H9 (cell line): ENCODE measurements at regions not wholly inside any gene's neighbourhood (a gene's known extent, or its start where the extent isn't known, plus 50 kb on each side); places are given as distances from the start of the nearest gene placed in this dataset.

Experiments used
- DNase-seq: peaks from one replicate; pipeline ENCODE4 v3.0.0-alpha.2; 2017
- H2AFZ ChIP-seq: one replicate; pipeline ENCODE4 v1.6.1; 2013; ENCODE audit warnings: mild to moderate bottlenecking, low read length, control low read depth, moderate library complexity
- H2AK5ac ChIP-seq: 2 replicates; pipeline ENCODE4 v1.6.1; 2013; ENCODE audit warnings: low read length, control low read depth, mixed read lengths; ENCODE audit not compliant: insufficient read length
- H2BK120ac ChIP-seq: one replicate; pipeline ENCODE4 v1.6.1; 2013; ENCODE audit warnings: low read depth, mild to moderate bottlenecking, low read length, control low read depth, inconsistent platforms; ENCODE audit not compliant: poor library complexity, severe bottlenecking
- H2BK12ac ChIP-seq: 2 replicates; pipeline ENCODE4 v1.6.1; 2013; ENCODE audit warnings: low read length, control low read depth, mixed read lengths, low read depth; ENCODE audit not compliant: insufficient read length
- H2BK15ac ChIP-seq: 2 replicates; pipeline ENCODE4 v1.6.1; 2013; ENCODE audit warnings: low read depth, low read length, control low read depth
- H2BK20ac ChIP-seq: one replicate; pipeline ENCODE4 v1.6.1; 2013; ENCODE audit warnings: low read depth, mild to moderate bottlenecking, low read length, control low read depth, inconsistent platforms; ENCODE audit not compliant: poor library complexity, severe bottlenecking
- H2BK5ac ChIP-seq: 2 replicates; pipeline ENCODE4 v1.6.1; 2013; ENCODE audit warnings: low read length, control low read depth, mixed read lengths; ENCODE audit not compliant: insufficient read length
- H3K14ac ChIP-seq: 2 replicates; pipeline ENCODE4 v1.6.1; 2013; ENCODE audit warnings: low read length, control low read depth; ENCODE audit not compliant: insufficient read depth
- H3K18ac ChIP-seq: 2 replicates; pipeline ENCODE4 v1.6.1; 2013; ENCODE audit warnings: low read depth, mild to moderate bottlenecking, mixed read lengths, low read length, control low read depth; ENCODE audit not compliant: insufficient read length
- H3K23ac ChIP-seq: 2 replicates; pipeline ENCODE4 v1.6.1; 2013; ENCODE audit warnings: low read length, control low read depth, mixed read lengths, low read depth; ENCODE audit not compliant: insufficient read length
- H3K23me2 ChIP-seq: 2 replicates; pipeline ENCODE4 v1.6.1; 2013; ENCODE audit warnings: low read depth, mild to moderate bottlenecking, mixed read lengths, low read length, control low read depth; ENCODE audit not compliant: insufficient read length, poor library complexity, severe bottlenecking
- H3K27ac ChIP-seq: 2 replicates; pipeline ENCODE4 v1.5.1; 2013; ENCODE audit warnings: low read length, control low read depth, mixed read lengths, low read depth; ENCODE audit not compliant: insufficient read length
- H3K27me3 ChIP-seq: 2 replicates; pipeline ENCODE4 v1.6.1; 2013; ENCODE audit warnings: low read length, control low read depth, inconsistent platforms; ENCODE audit not compliant: insufficient read depth
- H3K4ac ChIP-seq: 2 replicates; pipeline ENCODE4 v1.6.1; 2013; ENCODE audit warnings: low read depth, mild to moderate bottlenecking, control low read depth, inconsistent platforms, low read length, moderate library complexity
- H3K4me1 ChIP-seq: 2 replicates; pipeline ENCODE4 v1.6.1; 2013; ENCODE audit warnings: low read length, control low read depth, inconsistent platforms; ENCODE audit not compliant: insufficient read depth
- H3K4me2 ChIP-seq: 2 replicates; pipeline ENCODE4 v1.6.1; 2013; ENCODE audit warnings: low read length, control low read depth, mixed read lengths; ENCODE audit not compliant: insufficient read length, insufficient read depth
- H3K56ac ChIP-seq: 2 replicates; pipeline ENCODE4 v1.6.1; 2013; ENCODE audit warnings: low read depth, mild to moderate bottlenecking, mixed read lengths, low read length, control low read depth; ENCODE audit not compliant: insufficient read length
- H3K79me1 ChIP-seq: 2 replicates; pipeline ENCODE4 v1.6.1; 2013; ENCODE audit warnings: low read depth, mild to moderate bottlenecking, moderate library complexity, low read length, control low read depth, inconsistent platforms; ENCODE audit not compliant: insufficient read depth, poor library complexity, severe bottlenecking
- H3K79me2 ChIP-seq: 2 replicates; pipeline ENCODE4 v1.6.1; 2013; ENCODE audit warnings: low read length, control low read depth, inconsistent platforms; ENCODE audit not compliant: insufficient read depth
- H3K9ac ChIP-seq: 2 replicates; pipeline ENCODE4 v1.6.1; 2013; ENCODE audit warnings: low read length, control low read depth, mixed read lengths; ENCODE audit not compliant: insufficient read length; ENCODE audit errors: extremely low read depth
- H3K9me3 ChIP-seq: one replicate; pipeline ENCODE4 v1.6.1; 2013; ENCODE audit warnings: low read depth, low read length, inconsistent platforms; ENCODE audit not compliant: control insufficient read depth
- H3T11ph ChIP-seq: one replicate; pipeline ENCODE4 v1.6.1; 2013; ENCODE audit warnings: mild to moderate bottlenecking, low read length, control low read depth, inconsistent platforms
- H4K20me1 ChIP-seq: one replicate; pipeline ENCODE4 v1.6.1; 2013; ENCODE audit not compliant: control insufficient read depth, insufficient read length, insufficient read depth
- H4K5ac ChIP-seq: 2 replicates; pipeline ENCODE4 v1.6.1; 2013; ENCODE audit warnings: low read depth, mild to moderate bottlenecking, mixed read lengths, low read length, control low read depth; ENCODE audit not compliant: insufficient read length
- H4K8ac ChIP-seq: replicated peaks from 2 replicates; pipeline ENCODE4 v1.6.1; 2013; ENCODE audit warnings: low read length, control low read depth, mixed read lengths, low read depth; ENCODE audit not compliant: insufficient read length
- H4K91ac ChIP-seq: 2 replicates; pipeline ENCODE4 v1.6.1; 2013; ENCODE audit warnings: low read depth, mild to moderate bottlenecking, moderate library complexity, mixed read lengths, low read length, control low read depth; ENCODE audit not compliant: insufficient read length
- H3K27ac Mint-ChIP-seq, 3 experiments: 2 replicates in 2 of 3; 3 replicates in 1 of 3; pipeline ENCODE4 v1.8.0; 2020 to 2021; ENCODE audit warnings: mixed read lengths in 3 of 3, mild to moderate bottlenecking in 1 of 3, moderate library complexity in 1 of 3
- H3K27me3 Mint-ChIP-seq: 2 replicates; pipeline ENCODE4 v1.8.0; 2021; ENCODE audit warnings: low read depth, mild to moderate bottlenecking, moderate library complexity, mixed read lengths
- H3K36me3 Mint-ChIP-seq, 3 experiments: 2 replicates in 2 of 3; 3 replicates in 1 of 3; pipeline ENCODE4 v1.8.0; 2020 to 2021; ENCODE audit warnings: low read depth in 3 of 3, mixed read lengths in 3 of 3; ENCODE audit not compliant: insufficient read depth in 1 of 3
- H3K4me1 Mint-ChIP-seq, 2 experiments: 2 replicates each; pipeline ENCODE4 v1.8.0; 2020; ENCODE audit warnings: mixed read lengths in 2 of 2
- H3K4me3 Mint-ChIP-seq, 2 experiments: 2 replicates in 1 of 2; 3 replicates in 1 of 2; pipeline ENCODE4 v1.8.0; 2020 to 2021; ENCODE audit warnings: mild to moderate bottlenecking in 2 of 2, mixed read lengths in 2 of 2, moderate library complexity in 1 of 2
- H3K9me3 Mint-ChIP-seq, 2 experiments: 2 replicates in 1 of 2; 3 replicates in 1 of 2; pipeline ENCODE4 v1.8.0; 2020; ENCODE audit warnings: mild to moderate bottlenecking in 2 of 2, mixed read lengths in 2 of 2, moderate library complexity in 1 of 2
- WGBS: extraction: QIAGEN DNeasy Blood & Tissue Kit; methylation state at CpG from one replicate; pipeline ENCODE4 v1.1.7; 2013; ENCODE audit warnings: missing lambda C conversion rate, low lambda C conversion rate, mixed read lengths; ENCODE audit not compliant: insufficient read length; ENCODE audit errors: extremely low coverage; 5-methylcytosine and 5-hydroxymethylcytosine counted together
- TF ChIP-seq, protein P1 (sequence below): fragments of 200-600 bp; sonication (generic); conservative IDR thresholded peaks from 3 replicates; pipeline ENCODE4 v1.8.0; 2021; ENCODE audit warnings: antibody characterized with exemption, mild to moderate bottlenecking

DNA sequence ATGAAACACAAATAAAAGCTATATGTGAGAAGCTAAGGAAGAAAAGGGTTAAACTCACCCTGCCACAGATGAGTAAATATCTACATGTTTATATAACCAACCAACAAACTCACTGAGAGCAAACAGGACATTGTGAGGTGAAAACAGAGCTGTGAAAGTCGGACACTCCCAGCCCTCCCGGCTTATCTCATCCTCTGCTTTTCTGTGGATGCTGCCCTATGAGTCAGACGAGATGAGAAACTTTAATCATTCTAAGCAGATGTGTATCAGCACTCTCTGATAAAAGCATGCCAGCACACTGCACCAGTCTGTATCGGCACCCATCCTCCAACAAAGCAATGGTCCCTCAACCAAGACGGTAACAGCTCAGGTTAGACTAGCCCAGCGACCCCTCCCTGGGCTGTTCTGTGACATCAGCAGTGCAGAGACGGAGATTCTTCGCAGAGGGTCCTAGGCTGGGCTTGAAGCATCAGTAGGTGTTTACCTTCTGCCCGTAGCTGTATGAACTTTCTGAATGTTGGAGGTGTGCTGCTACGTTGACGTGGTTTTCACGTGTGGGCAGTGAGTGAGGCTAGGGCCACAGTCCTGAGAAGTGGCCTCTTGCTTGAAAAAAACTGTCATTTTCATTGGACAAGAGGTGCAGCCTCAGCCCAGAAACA, 119.8 kb upstream of the ALDH1A3 start:
- Histone ChIP-seq H2AK5ac (no peak overlapping the region), H3K23ac (no peak overlapping the region), H4K91ac (no peak overlapping the region), H3K23me2 (no peaks in the 10 kb centered on the region), H3K27ac (no peak overlapping the region), H3K4me1 (no peaks in the 10 kb centered on the region; the same call in 1 of the 2 replicates), H3K79me1 (no peaks in the 10 kb centered on the region), H2AFZ (no peak overlapping the region), H3K4ac (no peak overlapping the region), H3K14ac (no peak overlapping the region), H4K20me1 (no peaks in the 10 kb centered on the region), H3K9ac (no peak overlapping the region), H2BK120ac (no peak overlapping the region), H2BK12ac (no peak overlapping the region), H4K8ac (no peak overlapping the region), H3K4me2 (no peak overlapping the region), H3K27me3 (no peaks in the 10 kb centered on the region), H3T11ph (no peak overlapping the region), H2BK5ac (no peak overlapping the region), H3K9me3 (no peaks in the 10 kb centered on the region), H3K18ac (no peak overlapping the region), H2BK20ac (no peak overlapping the region), H2BK15ac (no peak overlapping the region), H4K5ac (no peak overlapping the region), H3K79me2 (no peaks in the 10 kb centered on the region), H3K56ac (no peak overlapping the region)
- H3K4me1 Mint-ChIP-seq = peaks cover 17 to 19% of the 10 kb centered on the region in 2 experiments
- H3K4me3 Mint-ChIP-seq = no peak overlapping the region
- no peak overlapping the region; a peak in 1 of 7 replicates for H3K27ac Mint-ChIP-seq
- TF ChIP-seq, protein P1, sequence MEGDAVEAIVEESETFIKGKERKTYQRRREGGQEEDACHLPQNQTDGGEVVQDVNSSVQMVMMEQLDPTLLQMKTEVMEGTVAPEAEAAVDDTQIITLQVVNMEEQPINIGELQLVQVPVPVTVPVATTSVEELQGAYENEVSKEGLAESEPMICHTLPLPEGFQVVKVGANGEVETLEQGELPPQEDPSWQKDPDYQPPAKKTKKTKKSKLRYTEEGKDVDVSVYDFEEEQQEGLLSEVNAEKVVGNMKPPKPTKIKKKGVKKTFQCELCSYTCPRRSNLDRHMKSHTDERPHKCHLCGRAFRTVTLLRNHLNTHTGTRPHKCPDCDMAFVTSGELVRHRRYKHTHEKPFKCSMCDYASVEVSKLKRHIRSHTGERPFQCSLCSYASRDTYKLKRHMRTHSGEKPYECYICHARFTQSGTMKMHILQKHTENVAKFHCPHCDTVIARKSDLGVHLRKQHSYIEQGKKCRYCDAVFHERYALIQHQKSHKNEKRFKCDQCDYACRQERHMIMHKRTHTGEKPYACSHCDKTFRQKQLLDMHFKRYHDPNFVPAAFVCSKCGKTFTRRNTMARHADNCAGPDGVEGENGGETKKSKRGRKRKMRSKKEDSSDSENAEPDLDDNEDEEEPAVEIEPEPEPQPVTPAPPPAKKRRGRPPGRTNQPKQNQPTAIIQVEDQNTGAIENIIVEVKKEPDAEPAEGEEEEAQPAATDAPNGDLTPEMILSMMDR = no peak
- H3K27me3 Mint-ChIP-seq = no peaks in the 10 kb centered on the region; the same call in 1 of the 2 replicates
- no peaks in the 10 kb centered on the region; a peak in 1 of 7 replicates for H3K36me3 Mint-ChIP-seq
- WGBS = no CpG with 5 or more reads among the region's 12 CpGs
- H3K9me3 Mint-ChIP-seq = no peaks in the 10 kb centered on the region; a peak in 2 of 5 replicates
- DNase-seq = no peak
